Liver (tissue), 8 donors: ENCODE measurements at regions not wholly inside any gene's neighbourhood (a gene's known extent, or its start where the extent isn't known, plus 50 kb on each side); places are given as distances from the start of the nearest gene placed in this dataset.

ENCODE experiments used
- DNase-seq: peaks from one replicate; pipeline ENCODE4 v3.0.0-alpha.2; 2017; ENCODE audit warnings: low spot score
- H3K27ac ChIP-seq, 2 donors: one replicate each; pipeline ENCODE4 v1.7.0; 2013; ENCODE audit warnings: inconsistent platforms in 2 of 2, low read length in 2 of 2, control low read depth in 1 of 2, low read depth in 1 of 2, mild to moderate bottlenecking in 1 of 2
- H3K27me3 ChIP-seq, 4 donors: one replicate each; pipeline versions ENCODE4 v1.6.1 to v1.7.0; 2013; ENCODE audit warnings: low read length in 3 of 4, inconsistent platforms in 1 of 4, mild to moderate bottlenecking in 1 of 4, moderate library complexity in 1 of 4; ENCODE audit not compliant: control insufficient read depth in 4 of 4, insufficient read depth in 4 of 4
- H3K36me3 ChIP-seq, 4 donors: one replicate each; pipeline versions ENCODE4 v1.6.1 to v1.7.0; 2013; ENCODE audit warnings: low read length in 3 of 4, mild to moderate bottlenecking in 3 of 4, low read depth in 1 of 4, moderate library complexity in 1 of 4; ENCODE audit not compliant: control insufficient read depth in 4 of 4, insufficient read depth in 3 of 4
- H3K4me1 ChIP-seq, 4 donors: one replicate each; pipeline versions ENCODE4 v1.6.1 to v1.7.0; 2013; ENCODE audit warnings: low read length in 3 of 4, mild to moderate bottlenecking in 3 of 4, moderate library complexity in 1 of 4; ENCODE audit not compliant: control insufficient read depth in 4 of 4, insufficient read depth in 4 of 4
- H3K4me3 ChIP-seq, 3 donors: one replicate each; pipeline versions ENCODE4 v1.6.1 to v1.7.0; 2013; ENCODE audit warnings: low read length in 3 of 3, control low read depth in 1 of 3, low read depth in 1 of 3, mild to moderate bottlenecking in 1 of 3
- H3K9ac ChIP-seq, 2 donors: one replicate each; pipeline ENCODE4 v1.7.0; 2013; ENCODE audit warnings: low read length in 2 of 2, mild to moderate bottlenecking in 2 of 2, moderate library complexity in 2 of 2, control low read depth in 1 of 2, low read depth in 1 of 2
- H3K9me3 ChIP-seq, 4 donors: one replicate each; pipeline versions ENCODE4 v1.6.1 to v1.7.0; 2013; ENCODE audit warnings: low read length in 3 of 4; ENCODE audit not compliant: control insufficient read depth in 4 of 4
- EGR1 ChIP-seq, 2 donors: IDR thresholded peaks; 2 replicates each; pipeline ENCODE4 v1.6.1; 2016 to 2018; ENCODE audit warnings: antibody characterized with exemption in 2 of 2, low read depth in 2 of 2
- FOXA2 ChIP-seq: IDR thresholded peaks from 2 replicates; pipeline ENCODE4 v1.6.1; 2016; ENCODE audit warnings: antibody characterized with exemption
- GABPA ChIP-seq, 2 donors: IDR thresholded peaks in 1 of 2; conservative IDR thresholded peaks in 1 of 2; 2 replicates each; pipeline ENCODE4 v1.6.1; 2016; ENCODE audit warnings: antibody characterized with exemption in 2 of 2, mild to moderate bottlenecking in 1 of 2, moderate library complexity in 1 of 2
- HNF4A ChIP-seq, 2 donors: conservative IDR thresholded peaks; 2 replicates each; pipeline ENCODE4 v1.6.1; 2016; ENCODE audit warnings: antibody characterized with exemption in 2 of 2, mild to moderate bottlenecking in 2 of 2
- HNF4G ChIP-seq: IDR thresholded peaks from 2 replicates; pipeline ENCODE4 v1.6.1; 2016; ENCODE audit warnings: antibody characterized with exemption
- JUND ChIP-seq, 2 donors: IDR thresholded peaks; 2 replicates each; pipeline ENCODE4 v1.6.1; 2016; ENCODE audit warnings: antibody characterized with exemption in 2 of 2
- NR2F2 ChIP-seq: IDR thresholded peaks from 2 replicates; pipeline ENCODE4 v1.6.1; 2016; ENCODE audit warnings: antibody characterized with exemption
- RAD21 ChIP-seq, 2 donors: IDR thresholded peaks; 2 replicates each; pipeline ENCODE4 v1.6.1; 2016; ENCODE audit warnings: antibody characterized with exemption in 2 of 2, mild to moderate bottlenecking in 2 of 2
- RXRA ChIP-seq, 2 donors: IDR thresholded peaks; 2 replicates each; pipeline ENCODE4 v1.6.1; 2017 to 2018; ENCODE audit warnings: antibody characterized with exemption in 2 of 2, mild to moderate bottlenecking in 1 of 2
- SP1 ChIP-seq: IDR thresholded peaks from 2 replicates; pipeline ENCODE4 v1.6.1; 2018; ENCODE audit warnings: antibody characterized with exemption, mild to moderate bottlenecking
- YY1 ChIP-seq: IDR thresholded peaks from 2 replicates; pipeline ENCODE4 v1.6.1; 2016; ENCODE audit warnings: antibody characterized with exemption, mild to moderate bottlenecking
- WGBS: extraction: QIAGEN DNeasy Blood & Tissue Kit; methylation state at CpG from one replicate; pipeline ENCODE4 v1.1.7; 2013; 5-methylcytosine and 5-hydroxymethylcytosine counted together
- TF ChIP-seq, protein P1 (sequence below): fragments of 150-350 bp; IDR thresholded peaks from 2 replicates; pipeline ENCODE4 v1.5.1; 2017; ENCODE audit warnings: improper control_type of control experiment, low read depth, low read length; ENCODE audit not compliant: missing input control
- TF ChIP-seq, protein P2 (sequence below): IDR thresholded peaks from 2 replicates; pipeline ENCODE4 v1.6.1; 2016; ENCODE audit warnings: antibody characterized with exemption
- TF ChIP-seq, protein P3 (sequence below): IDR thresholded peaks from 2 replicates; pipeline ENCODE4 v1.6.1; 2016; ENCODE audit warnings: antibody characterized with exemption
- TF ChIP-seq, protein P4 (sequence below): IDR thresholded peaks from 2 replicates; pipeline ENCODE4 v1.6.1; 2016; ENCODE audit warnings: antibody characterized with exemption
- TF ChIP-seq, protein P5 (sequence below): IDR thresholded peaks from 2 replicates; pipeline ENCODE4 v1.6.1; 2016; ENCODE audit warnings: antibody characterized with exemption, mild to moderate bottlenecking
- donor health status: healthy.
- donor health status: healthy.
- donor health status: healthy.
- donor health status: healthy.
- donor health status: healthy.

DNA sequence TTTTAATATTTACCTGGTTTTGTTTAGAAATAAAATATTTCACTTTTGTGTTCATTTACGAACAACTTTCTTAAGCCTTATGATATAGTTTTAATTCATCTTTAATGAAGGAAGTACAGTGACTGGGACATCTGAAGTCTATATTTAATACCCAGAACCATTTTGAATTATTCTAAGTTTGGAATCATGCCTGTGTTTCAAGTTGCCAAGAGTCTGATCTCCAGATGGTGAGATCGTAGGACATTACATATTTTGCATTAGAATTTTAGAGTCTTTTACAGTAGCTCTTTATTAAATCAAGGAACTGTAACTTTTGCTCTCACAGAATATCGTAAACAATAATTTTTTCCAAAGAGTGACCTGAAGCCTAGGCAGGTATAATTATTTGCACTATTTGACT is 420.7 kb downstream of the SI start:
- no peaks in the 10 kb centered on the region for H3K36me3 ChIP-seq
- WGBS: 86% methylated on average over 3 of the region's 3 CpGs
- H3K9me3 ChIP-seq: no peaks in the 10 kb centered on the region
- H3K4me1 ChIP-seq: no peaks in the 10 kb centered on the region
- no peak for DNase-seq
- TF ChIP-seq, protein P1, sequence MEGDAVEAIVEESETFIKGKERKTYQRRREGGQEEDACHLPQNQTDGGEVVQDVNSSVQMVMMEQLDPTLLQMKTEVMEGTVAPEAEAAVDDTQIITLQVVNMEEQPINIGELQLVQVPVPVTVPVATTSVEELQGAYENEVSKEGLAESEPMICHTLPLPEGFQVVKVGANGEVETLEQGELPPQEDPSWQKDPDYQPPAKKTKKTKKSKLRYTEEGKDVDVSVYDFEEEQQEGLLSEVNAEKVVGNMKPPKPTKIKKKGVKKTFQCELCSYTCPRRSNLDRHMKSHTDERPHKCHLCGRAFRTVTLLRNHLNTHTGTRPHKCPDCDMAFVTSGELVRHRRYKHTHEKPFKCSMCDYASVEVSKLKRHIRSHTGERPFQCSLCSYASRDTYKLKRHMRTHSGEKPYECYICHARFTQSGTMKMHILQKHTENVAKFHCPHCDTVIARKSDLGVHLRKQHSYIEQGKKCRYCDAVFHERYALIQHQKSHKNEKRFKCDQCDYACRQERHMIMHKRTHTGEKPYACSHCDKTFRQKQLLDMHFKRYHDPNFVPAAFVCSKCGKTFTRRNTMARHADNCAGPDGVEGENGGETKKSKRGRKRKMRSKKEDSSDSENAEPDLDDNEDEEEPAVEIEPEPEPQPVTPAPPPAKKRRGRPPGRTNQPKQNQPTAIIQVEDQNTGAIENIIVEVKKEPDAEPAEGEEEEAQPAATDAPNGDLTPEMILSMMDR: no peak
- TF ChIP-seq GABPA (IDR thresholded peaks at IDR 0.05 in 1 of 2, conservative IDR thresholded peaks at IDR 0.05 in 1 of 2) (no peak), RAD21 (IDR thresholded peaks at IDR 0.05) (no peak), RXRA (IDR thresholded peaks at IDR 0.05) (no peak), SP1 (no peak), JUND (IDR thresholded peaks at IDR 0.05) (no peak), HNF4A (conservative IDR thresholded peaks at IDR 0.05) (no peak), EGR1 (IDR thresholded peaks at IDR 0.05; ENCODE audit: low read depth in 2 of 2) (no peak), NR2F2 (no peak)
- TF ChIP-seq, protein P2, sequence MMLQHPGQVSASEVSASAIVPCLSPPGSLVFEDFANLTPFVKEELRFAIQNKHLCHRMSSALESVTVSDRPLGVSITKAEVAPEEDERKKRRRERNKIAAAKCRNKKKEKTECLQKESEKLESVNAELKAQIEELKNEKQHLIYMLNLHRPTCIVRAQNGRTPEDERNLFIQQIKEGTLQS: no peak
- TF ChIP-seq, protein P3, sequence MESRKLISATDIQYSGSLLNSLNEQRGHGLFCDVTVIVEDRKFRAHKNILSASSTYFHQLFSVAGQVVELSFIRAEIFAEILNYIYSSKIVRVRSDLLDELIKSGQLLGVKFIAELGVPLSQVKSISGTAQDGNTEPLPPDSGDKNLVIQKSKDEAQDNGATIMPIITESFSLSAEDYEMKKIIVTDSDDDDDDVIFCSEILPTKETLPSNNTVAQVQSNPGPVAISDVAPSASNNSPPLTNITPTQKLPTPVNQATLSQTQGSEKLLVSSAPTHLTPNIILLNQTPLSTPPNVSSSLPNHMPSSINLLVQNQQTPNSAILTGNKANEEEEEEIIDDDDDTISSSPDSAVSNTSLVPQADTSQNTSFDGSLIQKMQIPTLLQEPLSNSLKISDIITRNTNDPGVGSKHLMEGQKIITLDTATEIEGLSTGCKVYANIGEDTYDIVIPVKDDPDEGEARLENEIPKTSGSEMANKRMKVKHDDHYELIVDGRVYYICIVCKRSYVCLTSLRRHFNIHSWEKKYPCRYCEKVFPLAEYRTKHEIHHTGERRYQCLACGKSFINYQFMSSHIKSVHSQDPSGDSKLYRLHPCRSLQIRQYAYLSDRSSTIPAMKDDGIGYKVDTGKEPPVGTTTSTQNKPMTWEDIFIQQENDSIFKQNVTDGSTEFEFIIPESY: no peak
- no peak overlapping the region for H3K27ac ChIP-seq
- H3K27me3 ChIP-seq: no peaks in the 10 kb centered on the region
- H3K9ac ChIP-seq: no peak overlapping the region
- no peak overlapping the region for H3K4me3 ChIP-seq

DNA sequence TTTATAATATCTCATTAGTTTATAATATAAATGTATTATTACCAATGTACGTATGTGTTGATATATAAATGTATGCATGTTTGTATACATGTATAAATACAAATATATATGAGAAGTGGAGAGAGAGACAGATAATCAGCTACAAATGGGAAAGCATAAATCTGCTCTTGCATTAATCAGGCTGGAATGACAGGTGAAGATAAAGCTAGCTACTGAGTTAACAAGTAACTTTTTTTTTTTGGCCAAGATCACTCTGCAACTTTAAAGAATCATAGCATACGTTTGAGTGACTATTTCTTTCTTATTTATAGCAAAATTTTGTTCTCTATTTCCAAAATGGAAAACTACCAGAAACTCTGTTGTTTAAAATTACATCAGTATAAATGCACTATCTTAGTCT is 422.8 kb downstream of the SI start:
- Histone ChIP-seq H3K4me1 (no peaks in the 10 kb centered on the region), H3K36me3 (no peaks in the 10 kb centered on the region), H3K9ac (no peak overlapping the region), H3K27me3 (no peaks in the 10 kb centered on the region), H3K4me3 (no peak overlapping the region), H3K9me3 (no peaks in the 10 kb centered on the region), H3K27ac (no peak overlapping the region)
- DNase-seq: no peak
- TF ChIP-seq, protein P4, sequence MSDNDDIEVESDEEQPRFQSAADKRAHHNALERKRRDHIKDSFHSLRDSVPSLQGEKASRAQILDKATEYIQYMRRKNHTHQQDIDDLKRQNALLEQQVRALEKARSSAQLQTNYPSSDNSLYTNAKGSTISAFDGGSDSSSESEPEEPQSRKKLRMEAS: no peak
- TF ChIP-seq HNF4G (no peak), SP1 (no peak), JUND (IDR thresholded peaks at IDR 0.05) (no peak), EGR1 (IDR thresholded peaks at IDR 0.05; ENCODE audit: low read depth in 2 of 2) (no peak), RAD21 (IDR thresholded peaks at IDR 0.05) (no peak), HNF4A (conservative IDR thresholded peaks at IDR 0.05) (no peak), RXRA (IDR thresholded peaks at IDR 0.05) (no peak), NR2F2 (no peak), YY1 (no peak), FOXA2 (no peak)
- TF ChIP-seq, protein P1: no peak
- TF ChIP-seq, protein P5, sequence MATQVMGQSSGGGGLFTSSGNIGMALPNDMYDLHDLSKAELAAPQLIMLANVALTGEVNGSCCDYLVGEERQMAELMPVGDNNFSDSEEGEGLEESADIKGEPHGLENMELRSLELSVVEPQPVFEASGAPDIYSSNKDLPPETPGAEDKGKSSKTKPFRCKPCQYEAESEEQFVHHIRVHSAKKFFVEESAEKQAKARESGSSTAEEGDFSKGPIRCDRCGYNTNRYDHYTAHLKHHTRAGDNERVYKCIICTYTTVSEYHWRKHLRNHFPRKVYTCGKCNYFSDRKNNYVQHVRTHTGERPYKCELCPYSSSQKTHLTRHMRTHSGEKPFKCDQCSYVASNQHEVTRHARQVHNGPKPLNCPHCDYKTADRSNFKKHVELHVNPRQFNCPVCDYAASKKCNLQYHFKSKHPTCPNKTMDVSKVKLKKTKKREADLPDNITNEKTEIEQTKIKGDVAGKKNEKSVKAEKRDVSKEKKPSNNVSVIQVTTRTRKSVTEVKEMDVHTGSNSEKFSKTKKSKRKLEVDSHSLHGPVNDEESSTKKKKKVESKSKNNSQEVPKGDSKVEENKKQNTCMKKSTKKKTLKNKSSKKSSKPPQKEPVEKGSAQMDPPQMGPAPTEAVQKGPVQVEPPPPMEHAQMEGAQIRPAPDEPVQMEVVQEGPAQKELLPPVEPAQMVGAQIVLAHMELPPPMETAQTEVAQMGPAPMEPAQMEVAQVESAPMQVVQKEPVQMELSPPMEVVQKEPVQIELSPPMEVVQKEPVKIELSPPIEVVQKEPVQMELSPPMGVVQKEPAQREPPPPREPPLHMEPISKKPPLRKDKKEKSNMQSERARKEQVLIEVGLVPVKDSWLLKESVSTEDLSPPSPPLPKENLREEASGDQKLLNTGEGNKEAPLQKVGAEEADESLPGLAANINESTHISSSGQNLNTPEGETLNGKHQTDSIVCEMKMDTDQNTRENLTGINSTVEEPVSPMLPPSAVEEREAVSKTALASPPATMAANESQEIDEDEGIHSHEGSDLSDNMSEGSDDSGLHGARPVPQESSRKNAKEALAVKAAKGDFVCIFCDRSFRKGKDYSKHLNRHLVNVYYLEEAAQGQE: no peak
- TF ChIP-seq, protein P3: no peak
- WGBS: 74% methylated on average over 2 of the region's 2 CpGs
